ENCODE measurements at regions not wholly inside any gene's neighbourhood (a gene's known extent, or its start where the extent isn't known, plus 50 kb on each side); places are given as distances from the start of the nearest gene placed in this dataset.

DNA sequence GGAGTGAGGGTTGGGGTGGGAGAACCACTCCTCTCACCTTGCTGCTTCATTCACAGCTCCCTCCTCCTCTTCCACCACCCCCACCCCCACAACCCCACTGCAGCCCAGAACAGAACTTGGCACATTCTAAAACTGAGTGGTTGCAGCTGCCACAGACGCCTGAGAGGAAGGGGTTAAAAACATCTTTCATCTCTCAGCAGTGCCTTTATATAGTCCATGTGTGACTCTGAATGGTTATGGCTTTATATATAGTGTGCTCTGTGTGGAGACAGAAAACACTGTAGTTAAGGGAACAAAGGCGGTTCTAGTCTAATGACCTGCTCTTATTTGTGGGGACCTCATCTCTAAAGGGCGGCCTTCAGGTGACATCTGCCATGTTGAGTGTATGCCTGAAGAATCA lies 144.8 kb downstream of the BCOR start:
- peaks cover 22% of the 10 kb centered on the region for H3K4me1 Mint-ChIP-seq (ENCODE audit: low read depth, unreplicated experiment)
- no peak for DNase-seq
- no TSS peak for BruUV-seq (replicated peaks)
- no peaks in the 10 kb centered on the region for H3K27me3 Mint-ChIP-seq (ENCODE audit: insufficient read depth, unreplicated experiment)
- peaks cover 10% of the 10 kb centered on the region; the same call in 1 of the 2 replicates for H3K4me1 ChIP-seq
- TF ChIP-seq, protein P1, sequence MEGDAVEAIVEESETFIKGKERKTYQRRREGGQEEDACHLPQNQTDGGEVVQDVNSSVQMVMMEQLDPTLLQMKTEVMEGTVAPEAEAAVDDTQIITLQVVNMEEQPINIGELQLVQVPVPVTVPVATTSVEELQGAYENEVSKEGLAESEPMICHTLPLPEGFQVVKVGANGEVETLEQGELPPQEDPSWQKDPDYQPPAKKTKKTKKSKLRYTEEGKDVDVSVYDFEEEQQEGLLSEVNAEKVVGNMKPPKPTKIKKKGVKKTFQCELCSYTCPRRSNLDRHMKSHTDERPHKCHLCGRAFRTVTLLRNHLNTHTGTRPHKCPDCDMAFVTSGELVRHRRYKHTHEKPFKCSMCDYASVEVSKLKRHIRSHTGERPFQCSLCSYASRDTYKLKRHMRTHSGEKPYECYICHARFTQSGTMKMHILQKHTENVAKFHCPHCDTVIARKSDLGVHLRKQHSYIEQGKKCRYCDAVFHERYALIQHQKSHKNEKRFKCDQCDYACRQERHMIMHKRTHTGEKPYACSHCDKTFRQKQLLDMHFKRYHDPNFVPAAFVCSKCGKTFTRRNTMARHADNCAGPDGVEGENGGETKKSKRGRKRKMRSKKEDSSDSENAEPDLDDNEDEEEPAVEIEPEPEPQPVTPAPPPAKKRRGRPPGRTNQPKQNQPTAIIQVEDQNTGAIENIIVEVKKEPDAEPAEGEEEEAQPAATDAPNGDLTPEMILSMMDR (IDR thresholded peaks at IDR 0.05; ENCODE audit: insufficient read depth in 1 of 2, low read depth in 1 of 2, low read length in 1 of 2, severe bottlenecking in 1 of 2, unreplicated experiment in 1 of 2), result no peak
- no peak overlapping the region for H3K4me3 Mint-ChIP-seq (ENCODE audit: unreplicated experiment)
- no peaks in the 10 kb centered on the region for H3K36me3 ChIP-seq (ENCODE audit: control insufficient read depth, insufficient read depth, low read length)
- H3K9me3 Mint-ChIP-seq (ENCODE audit: unreplicated experiment), result no peaks in the 10 kb centered on the region
- H3K9me3 ChIP-seq, result no peaks in the 10 kb centered on the region
- POLR2A ChIA-PET, result no interaction called here
- H3K36me3 Mint-ChIP-seq (ENCODE audit: insufficient read depth, unreplicated experiment), result no peaks in the 10 kb centered on the region
- no peak overlapping the region for H3K4me3 ChIP-seq (ENCODE audit: low read depth, low read length)
- no peaks in the 10 kb centered on the region for H3K27me3 ChIP-seq (replicated peaks; ENCODE audit: control insufficient read depth, insufficient read depth, low read length)
- H3K27ac Mint-ChIP-seq (ENCODE audit: unreplicated experiment), result no peak overlapping the region
- intact Hi-C loops (cut with micrococcal nuclease; ENCODE audit: unreplicated experiment), result loop anchor here (10.0 kb wide), 1 partner anchor 198 kb away; no protein-coding TSS in a partner anchor
- CTCF ChIA-PET, result no interaction called here

DNA sequence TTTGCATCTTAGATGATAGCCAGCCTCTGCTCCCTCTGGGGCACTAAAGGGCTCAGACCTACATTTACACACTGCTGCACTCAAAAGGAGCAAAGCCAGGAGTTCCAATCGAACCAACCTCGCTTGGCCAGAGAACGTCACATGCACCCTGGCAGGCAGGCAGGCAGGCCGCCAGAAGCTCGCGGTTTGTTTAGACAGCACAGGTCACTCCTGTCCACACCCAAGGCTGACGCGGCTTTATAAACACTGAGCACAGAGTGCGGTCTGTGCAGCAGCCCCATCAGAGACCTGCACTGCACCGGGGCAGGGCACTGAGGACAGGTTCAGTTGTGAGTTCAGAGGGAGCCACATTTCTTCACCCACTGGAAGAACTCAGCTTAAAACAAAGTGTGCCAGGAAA lies 143.9 kb downstream of the BCOR start:
- H3K9me3 ChIP-seq, result no peaks in the 10 kb centered on the region
- peaks cover 10% of the 10 kb centered on the region; the same call in 1 of the 2 replicates for H3K4me1 ChIP-seq
- peak; percentile 49 to 70 for DNase-seq
- ChIA-PET CTCF (no interaction called here), POLR2A (no interaction called here)
- Mint-ChIP-seq H3K9me3 (ENCODE audit: unreplicated experiment) (no peaks in the 10 kb centered on the region), H3K27me3 (ENCODE audit: insufficient read depth, unreplicated experiment) (no peaks in the 10 kb centered on the region), H3K4me3 (ENCODE audit: unreplicated experiment) (peak overlapping the region; percentile 38), H3K4me1 (ENCODE audit: low read depth, unreplicated experiment) (peaks cover 29% of the 10 kb centered on the region), H3K36me3 (ENCODE audit: insufficient read depth, unreplicated experiment) (no peaks in the 10 kb centered on the region), H3K27ac (ENCODE audit: unreplicated experiment) (peak overlapping the region; percentile 73)
- BruUV-seq (replicated peaks), result no TSS peak
- TF ChIP-seq, protein P1 (IDR thresholded peaks at IDR 0.05; ENCODE audit: insufficient read depth in 1 of 2, low read depth in 1 of 2, low read length in 1 of 2, severe bottlenecking in 1 of 2, unreplicated experiment in 1 of 2), result no peak
- no peaks in the 10 kb centered on the region for H3K36me3 ChIP-seq (ENCODE audit: control insufficient read depth, insufficient read depth, low read length)
- intact Hi-C loops (cut with micrococcal nuclease; ENCODE audit: unreplicated experiment), result loop anchor here (10.0 kb wide), 1 partner anchor 199 kb away; no protein-coding TSS in a partner anchor
- H3K4me3 ChIP-seq (ENCODE audit: low read depth, low read length), result no peak overlapping the region
- no peaks in the 10 kb centered on the region for H3K27me3 ChIP-seq (replicated peaks; ENCODE audit: control insufficient read depth, insufficient read depth, low read length)

DNA sequence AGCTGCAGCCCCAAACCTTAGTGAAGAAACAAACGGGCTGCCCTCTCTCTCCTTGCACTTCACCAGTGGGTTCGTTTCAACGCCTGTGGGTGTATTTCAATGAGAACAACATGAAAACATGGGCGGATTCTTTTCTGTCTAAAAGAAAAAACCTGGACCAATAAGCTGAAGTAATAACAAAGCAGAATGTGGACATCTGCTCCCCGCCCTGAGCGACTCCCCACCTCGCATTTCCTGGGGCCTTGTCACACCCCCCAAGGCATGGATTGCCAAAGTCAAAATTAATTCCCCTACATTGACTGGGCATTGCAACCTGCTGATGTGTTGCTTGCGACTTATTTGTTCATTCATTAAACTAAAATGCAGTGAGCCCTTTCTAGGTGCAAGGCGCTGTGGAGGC lies 142.9 kb downstream of the BCOR start:
- H3K27me3 Mint-ChIP-seq (ENCODE audit: insufficient read depth, unreplicated experiment), result no peaks in the 10 kb centered on the region
- Histone ChIP-seq H3K4me3 (ENCODE audit: low read depth, low read length) (no peak overlapping the region), H3K9me3 (no peaks in the 10 kb centered on the region), H3K36me3 (ENCODE audit: control insufficient read depth, insufficient read depth, low read length) (no peaks in the 10 kb centered on the region), H3K27me3 (replicated peaks; ENCODE audit: control insufficient read depth, insufficient read depth, low read length) (no peaks in the 10 kb centered on the region), H3K4me1 (peaks cover 10% of the 10 kb centered on the region; the same call in 1 of the 2 replicates)
- no TSS peak for BruUV-seq (replicated peaks)
- CTCF ChIA-PET, result no interaction called here
- H3K4me3 Mint-ChIP-seq (ENCODE audit: unreplicated experiment), result no peak overlapping the region
- no peaks in the 10 kb centered on the region for H3K36me3 Mint-ChIP-seq (ENCODE audit: insufficient read depth, unreplicated experiment)
- intact Hi-C loops (cut with micrococcal nuclease; ENCODE audit: unreplicated experiment), result loop anchor here (10.0 kb wide), 1 partner anchor 200 kb away; no protein-coding TSS in a partner anchor
- H3K27ac Mint-ChIP-seq (ENCODE audit: unreplicated experiment), result no peak overlapping the region
- no peaks in the 10 kb centered on the region for H3K9me3 Mint-ChIP-seq (ENCODE audit: unreplicated experiment)
- H3K4me1 Mint-ChIP-seq (ENCODE audit: low read depth, unreplicated experiment), result peaks cover 30% of the 10 kb centered on the region
- POLR2A ChIA-PET, result no interaction called here
- TF ChIP-seq, protein P1 (IDR thresholded peaks at IDR 0.05; ENCODE audit: insufficient read depth in 1 of 2, low read depth in 1 of 2, low read length in 1 of 2, severe bottlenecking in 1 of 2, unreplicated experiment in 1 of 2), result no peak
- DNase-seq, result no peak

All from Caco-2 (cell line).